HepG2 (cell line): ENCODE measurements at regions not wholly inside any gene's neighbourhood (a gene's known extent, or its start where the extent isn't known, plus 50 kb on each side); places are given as distances from the start of the nearest gene placed in this dataset.

Source experiments
- AHR ChIP-seq: IDR thresholded peaks from 2 replicates; pipeline ENCODE4 v1.6.1; 2018; ENCODE audit warnings: missing genetic modification reagents, missing compliant biosample characterization
- ATM ChIP-seq: fragments of 450-650 bp; IDR thresholded peaks from 2 replicates; pipeline ENCODE4 v1.7.1; 2017; ENCODE audit warnings: mild to moderate bottlenecking, borderline replicate concordance
- BCL6 ChIP-seq: IDR thresholded peaks from 2 replicates; pipeline ENCODE4 v1.6.1; 2016; ENCODE audit warnings: missing genetic modification reagents, missing compliant biosample characterization
- CEBPB ChIP-seq: IDR thresholded peaks from 2 replicates; pipeline ENCODE4 v1.6.1; 2011; ENCODE audit warnings: low read depth, low read length, improper control_type of control experiment, borderline replicate concordance
- HNF4A ChIP-seq: sonication (generic); formaldehyde crosslinking; IDR thresholded peaks from 2 replicates; pipeline ENCODE4 v1.4.0; 2020; ENCODE audit warnings: missing genetic modification reagents
- KMT2B ChIP-seq: IDR thresholded peaks from 2 replicates; pipeline ENCODE4 v1.6.1; 2016; ENCODE audit warnings: missing genetic modification reagents, missing compliant biosample characterization
- STAT6 ChIP-seq: sonication (generic); formaldehyde crosslinking; IDR thresholded peaks from 2 replicates; pipeline ENCODE4 v1.4.0; 2020; ENCODE audit warnings: missing genetic modification reagents, mild to moderate bottlenecking, borderline replicate concordance
- TCF7 ChIP-seq: sonication (generic); IDR thresholded peaks from 2 replicates; pipeline ENCODE4 v1.6.1; 2016; ENCODE audit warnings: antibody characterized with exemption, low read depth
- YEATS2 ChIP-seq: sonication (generic); formaldehyde crosslinking; IDR thresholded peaks from 2 replicates; pipeline ENCODE4 v1.4.0; 2020; ENCODE audit warnings: missing genetic modification reagents, borderline replicate concordance
- ZFP1 ChIP-seq: IDR thresholded peaks from 2 replicates; pipeline ENCODE4 v1.6.1; 2016
- ZNF138 ChIP-seq: sonication (generic); formaldehyde crosslinking; IDR thresholded peaks from 2 replicates; pipeline ENCODE4 v1.5.0; 2020; ENCODE audit warnings: mild to moderate bottlenecking, low read depth, missing genetic modification reagents
- ZNF224 ChIP-seq: sonication (generic); formaldehyde crosslinking; IDR thresholded peaks from 2 replicates; pipeline ENCODE4 v1.5.0; 2020; ENCODE audit warnings: mild to moderate bottlenecking, missing genetic modification reagents
- ZNF235 ChIP-seq: sonication (generic); formaldehyde crosslinking; IDR thresholded peaks from 2 replicates; pipeline ENCODE4 v1.8.1; 2023; ENCODE audit warnings: mild to moderate bottlenecking, missing genetic modification reagents, borderline replicate concordance
- ZNF30 ChIP-seq: sonication (generic); formaldehyde crosslinking; IDR thresholded peaks from 2 replicates; pipeline ENCODE4 v1.5.0; 2020; ENCODE audit warnings: mild to moderate bottlenecking, missing genetic modification reagents
- ZNF335 ChIP-seq: sonication (generic); formaldehyde crosslinking; IDR thresholded peaks from 2 replicates; pipeline ENCODE4 v1.4.0; 2020; ENCODE audit warnings: missing genetic modification reagents
- ZNF552 ChIP-seq: sonication (generic); formaldehyde crosslinking; IDR thresholded peaks from 2 replicates; pipeline ENCODE4 v1.9.0; 2022; ENCODE audit warnings: missing genetic modification reagents, mild to moderate bottlenecking, borderline replicate concordance
- ZNF770 ChIP-seq: sonication (generic); formaldehyde crosslinking; IDR thresholded peaks from 2 replicates; pipeline ENCODE4 v1.5.0; 2020; ENCODE audit warnings: mild to moderate bottlenecking, missing genetic modification reagents
- ZNF788 ChIP-seq: sonication (generic); formaldehyde crosslinking; IDR thresholded peaks from 2 replicates; pipeline ENCODE4 v1.5.0; 2020; ENCODE audit warnings: mild to moderate bottlenecking, missing genetic modification reagents, borderline replicate concordance
- ZSCAN21 ChIP-seq: sonication (generic); formaldehyde crosslinking; IDR thresholded peaks from 2 replicates; pipeline ENCODE4 v1.8.0; 2022; ENCODE audit warnings: mild to moderate bottlenecking, missing genetic modification reagents, moderate library complexity, borderline replicate concordance
- TF ChIP-seq, protein P1 (sequence below): sonication (generic); formaldehyde crosslinking; IDR thresholded peaks from 2 replicates; pipeline ENCODE4 v1.4.0; 2020; ENCODE audit warnings: mild to moderate bottlenecking, missing genetic modification reagents

DNA sequence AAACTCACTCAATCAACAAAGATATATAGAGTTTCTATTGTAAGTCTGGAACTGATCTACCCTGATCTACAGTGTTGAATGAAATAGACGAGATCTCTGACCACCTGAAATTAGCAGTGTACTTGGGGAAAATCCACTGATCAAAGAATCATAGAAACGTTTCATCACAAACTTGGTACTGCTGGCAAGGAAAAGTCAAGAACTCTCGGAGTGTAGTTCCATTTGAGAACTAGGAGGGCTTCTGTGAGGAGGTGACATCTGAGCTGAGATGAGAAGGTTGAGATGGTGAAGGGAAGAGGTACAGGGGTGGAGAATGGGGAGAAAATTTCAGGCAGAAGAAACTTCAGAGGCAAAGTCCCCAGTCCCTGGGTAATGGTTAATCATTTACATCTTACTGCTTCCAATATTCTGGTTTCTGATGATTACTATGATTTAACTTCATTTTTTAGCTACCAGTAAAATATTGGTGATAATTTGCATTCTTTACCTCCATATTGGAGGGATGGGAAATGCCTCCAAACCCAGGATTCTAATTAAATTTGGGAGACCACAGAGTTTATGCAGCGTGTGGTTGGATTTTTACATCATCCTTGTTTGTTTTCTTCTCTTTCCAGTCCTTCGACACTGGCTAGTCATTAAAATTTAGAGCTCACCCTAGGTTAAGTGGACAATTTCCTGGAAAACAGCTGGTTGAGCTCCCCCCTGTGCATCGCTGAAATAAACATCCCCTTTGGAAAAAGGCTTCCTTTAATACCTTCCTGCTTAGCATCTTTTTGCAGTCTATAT is 191.9 kb downstream of the BCAS1 start (continued):
- TF ChIP-seq, protein P1, sequence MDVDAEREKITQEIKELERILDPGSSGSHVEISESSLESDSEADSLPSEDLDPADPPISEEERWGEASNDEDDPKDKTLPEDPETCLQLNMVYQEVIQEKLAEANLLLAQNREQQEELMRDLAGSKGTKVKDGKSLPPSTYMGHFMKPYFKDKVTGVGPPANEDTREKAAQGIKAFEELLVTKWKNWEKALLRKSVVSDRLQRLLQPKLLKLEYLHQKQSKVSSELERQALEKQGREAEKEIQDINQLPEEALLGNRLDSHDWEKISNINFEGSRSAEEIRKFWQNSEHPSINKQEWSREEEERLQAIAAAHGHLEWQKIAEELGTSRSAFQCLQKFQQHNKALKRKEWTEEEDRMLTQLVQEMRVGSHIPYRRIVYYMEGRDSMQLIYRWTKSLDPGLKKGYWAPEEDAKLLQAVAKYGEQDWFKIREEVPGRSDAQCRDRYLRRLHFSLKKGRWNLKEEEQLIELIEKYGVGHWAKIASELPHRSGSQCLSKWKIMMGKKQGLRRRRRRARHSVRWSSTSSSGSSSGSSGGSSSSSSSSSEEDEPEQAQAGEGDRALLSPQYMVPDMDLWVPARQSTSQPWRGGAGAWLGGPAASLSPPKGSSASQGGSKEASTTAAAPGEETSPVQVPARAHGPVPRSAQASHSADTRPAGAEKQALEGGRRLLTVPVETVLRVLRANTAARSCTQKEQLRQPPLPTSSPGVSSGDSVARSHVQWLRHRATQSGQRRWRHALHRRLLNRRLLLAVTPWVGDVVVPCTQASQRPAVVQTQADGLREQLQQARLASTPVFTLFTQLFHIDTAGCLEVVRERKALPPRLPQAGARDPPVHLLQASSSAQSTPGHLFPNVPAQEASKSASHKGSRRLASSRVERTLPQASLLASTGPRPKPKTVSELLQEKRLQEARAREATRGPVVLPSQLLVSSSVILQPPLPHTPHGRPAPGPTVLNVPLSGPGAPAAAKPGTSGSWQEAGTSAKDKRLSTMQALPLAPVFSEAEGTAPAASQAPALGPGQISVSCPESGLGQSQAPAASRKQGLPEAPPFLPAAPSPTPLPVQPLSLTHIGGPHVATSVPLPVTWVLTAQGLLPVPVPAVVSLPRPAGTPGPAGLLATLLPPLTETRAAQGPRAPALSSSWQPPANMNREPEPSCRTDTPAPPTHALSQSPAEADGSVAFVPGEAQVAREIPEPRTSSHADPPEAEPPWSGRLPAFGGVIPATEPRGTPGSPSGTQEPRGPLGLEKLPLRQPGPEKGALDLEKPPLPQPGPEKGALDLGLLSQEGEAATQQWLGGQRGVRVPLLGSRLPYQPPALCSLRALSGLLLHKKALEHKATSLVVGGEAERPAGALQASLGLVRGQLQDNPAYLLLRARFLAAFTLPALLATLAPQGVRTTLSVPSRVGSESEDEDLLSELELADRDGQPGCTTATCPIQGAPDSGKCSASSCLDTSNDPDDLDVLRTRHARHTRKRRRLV (CRISPR knock-in tag): no peak
- no peak for TF ChIP-seq ZNF224 (CRISPR knock-in tag)
- no peak for TF ChIP-seq ZSCAN21 (CRISPR knock-in tag)
- TF ChIP-seq ZFP1 (CRISPR knock-in tag): no peak
- TF ChIP-seq KMT2B (CRISPR knock-in tag): no peak
- no peak for TF ChIP-seq ZNF138 (CRISPR knock-in tag)
- no peak for TF ChIP-seq ZNF30 (CRISPR knock-in tag)
- TF ChIP-seq TCF7: no peak
- no peak; the same call in 1 of the 2 replicates for TF ChIP-seq ZNF770 (CRISPR knock-in tag)
- no peak for TF ChIP-seq ZNF552 (CRISPR knock-in tag)
- peak; percentile 7; the same call in 1 of the 2 replicates for TF ChIP-seq HNF4A
- no peak for TF ChIP-seq CEBPB
- TF ChIP-seq ATM: no peak
- no peak for TF ChIP-seq ZNF788 (CRISPR knock-in tag)
- TF ChIP-seq AHR (CRISPR knock-in tag): no peak
- no peak for TF ChIP-seq STAT6 (CRISPR knock-in tag)
- TF ChIP-seq YEATS2 (CRISPR knock-in tag): no peak; the same call in 1 of the 2 replicates
- TF ChIP-seq ZNF235 (CRISPR knock-in tag): no peak
- TF ChIP-seq ZNF335 (CRISPR knock-in tag): no peak
- TF ChIP-seq BCL6 (CRISPR knock-in tag): peak; percentile 98
